Stimulated activated naive CD8-positive, alpha-beta T cell treated with anti-CD3 and anti-CD28 coated beads, Interleukin-15, amount 100 ng/mL, for 72 hours (primary cell): ENCODE measurements at regions not wholly inside any gene's neighbourhood (a gene's known extent, or its start where the extent isn't known, plus 50 kb on each side); places are given as distances from the start of the nearest gene placed in this dataset.
"Not testable (repeated sequence)": the region's sequence is repeated elsewhere in the genome, so short reads cannot be mapped to it uniquely, and the experiment has no call there.

Experiments
- ATAC-seq: fragments of 150-1000 bp; cut with Tn5 transposase; 2 replicates; pipeline ENCODE4 v1.10.0; 2021; ENCODE audit warnings: mild to moderate bottlenecking, moderate library complexity
- DNase-seq, 2 donors: peaks; one replicate each; pipeline ENCODE4 v3.0.0; 2021 to 2022
- H3K27ac Mint-ChIP-seq, 2 donors: one replicate each; pipeline ENCODE4 v1.8.0; 2022; ENCODE audit warnings: mild to moderate bottlenecking in 2 of 2, mixed read lengths in 2 of 2, moderate library complexity in 2 of 2
- H3K27me3 Mint-ChIP-seq: one replicate; pipeline ENCODE4 v1.8.0; 2022; ENCODE audit warnings: mixed read lengths
- H3K4me1 Mint-ChIP-seq: one replicate; pipeline ENCODE4 v1.8.0; 2022; ENCODE audit warnings: mild to moderate bottlenecking, mixed read lengths
- H3K4me3 Mint-ChIP-seq, 2 donors: one replicate each; pipeline ENCODE4 v1.8.0; 2022; ENCODE audit warnings: mild to moderate bottlenecking in 2 of 2, mixed read lengths in 2 of 2, moderate library complexity in 1 of 2
- H3K9me3 Mint-ChIP-seq, 2 donors: one replicate each; pipeline ENCODE4 v1.8.0; 2022; ENCODE audit warnings: mixed read lengths in 2 of 2

- no peaks in the 10 kb centered on the region for H3K4me1 Mint-ChIP-seq
- ATAC-seq: no peak
Measured at GRCh38 chr6:169365567-169366257, 112.1 kb upstream of the THBS2 start.

GRCh38 chr6:169363590-169363989 is 109.9 kb upstream of the THBS2 start:
- H3K27ac Mint-ChIP-seq: no peak overlapping the region
- DNase-seq: no peak
- no peak for ATAC-seq
- H3K27me3 Mint-ChIP-seq: peaks cover 9% of the 10 kb centered on the region
- no peak overlapping the region for H3K4me3 Mint-ChIP-seq
- H3K9me3 Mint-ChIP-seq: peaks cover 0 to 5% of the 10 kb centered on the region in 2 donors
- H3K4me1 Mint-ChIP-seq: no peaks in the 10 kb centered on the region

More at GRCh38 chr6:169365567-169366257, 112.1 kb upstream of the THBS2 start:
- no peak for DNase-seq
- Mint-ChIP-seq H3K9me3 (peaks cover 0 to 5% of the 10 kb centered on the region in 2 donors), H3K27ac (no peak overlapping the region), H3K27me3 (no peaks in the 10 kb centered on the region), H3K4me3 (no peak overlapping the region)

DNA sequence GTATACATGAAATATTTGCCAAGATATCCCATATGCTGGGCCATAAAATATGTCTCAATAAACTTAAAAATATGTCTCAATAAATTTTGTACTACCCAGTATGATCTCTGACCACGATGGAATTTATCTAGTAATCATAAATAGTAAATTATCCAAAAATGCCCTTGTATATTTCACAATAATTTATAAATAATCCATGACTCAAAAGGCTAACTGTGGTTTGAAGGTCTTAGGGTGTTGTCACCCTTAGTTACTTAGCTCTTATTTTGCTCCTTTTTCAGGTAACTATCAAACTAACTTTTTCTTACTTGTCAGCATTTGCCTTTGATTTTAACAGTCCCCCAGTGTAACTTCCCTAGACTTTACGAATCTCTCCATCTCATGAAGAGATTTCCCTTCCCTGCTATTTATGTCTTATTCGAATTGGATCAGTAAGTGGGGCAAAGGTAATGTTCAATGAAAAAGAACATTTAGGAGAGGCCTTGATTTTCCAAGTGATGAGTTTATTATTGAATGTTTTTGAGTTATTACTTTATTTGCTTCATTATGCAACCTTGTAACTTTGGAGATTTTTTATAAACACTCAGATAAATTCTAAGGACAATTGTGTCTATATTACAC is 109.0 kb upstream of the THBS2 start:
- Mint-ChIP-seq H3K27ac (no peak overlapping the region), H3K4me1 (no peaks in the 10 kb centered on the region), H3K27me3 (peaks cover 13% of the 10 kb centered on the region), H3K4me3 (no peak overlapping the region), H3K9me3 (peaks cover 0 to 5% of the 10 kb centered on the region in 2 donors)
- DNase-seq (no peak), ATAC-seq (no peak)

GRCh38 chr6:169355001-169355400 is 101.4 kb upstream of the THBS2 start:
- Mint-ChIP-seq H3K27me3 (peaks cover 50% of the 10 kb centered on the region), H3K9me3 (peaks cover 15 to 19% of the 10 kb centered on the region in 2 donors)
- not testable (repeated sequence) for DNase-seq, H3K4me3 Mint-ChIP-seq, H3K27ac Mint-ChIP-seq, H3K4me1 Mint-ChIP-seq, ATAC-seq

GRCh38 chr6:169345146-169345545 is 91.5 kb upstream of the THBS2 start:
- ATAC-seq: no peak
- Mint-ChIP-seq H3K4me1 (no peaks in the 10 kb centered on the region), H3K27ac (no peak overlapping the region), H3K9me3 (peaks cover 0 to 9% of the 10 kb centered on the region in 2 donors), H3K4me3 (no peak overlapping the region), H3K27me3 (peaks cover 33% of the 10 kb centered on the region)
- no peak for DNase-seq

GRCh38 chr6:169344750-169345065 is 91.1 kb upstream of the THBS2 start:
- Mint-ChIP-seq H3K9me3 (peaks cover 0 to 7% of the 10 kb centered on the region in 2 donors), H3K27me3 (peaks cover 29% of the 10 kb centered on the region), H3K4me1 (no peaks in the 10 kb centered on the region), H3K4me3 (no peak overlapping the region), H3K27ac (no peak overlapping the region)
- ATAC-seq: no peak
- DNase-seq: no peak

DNA sequence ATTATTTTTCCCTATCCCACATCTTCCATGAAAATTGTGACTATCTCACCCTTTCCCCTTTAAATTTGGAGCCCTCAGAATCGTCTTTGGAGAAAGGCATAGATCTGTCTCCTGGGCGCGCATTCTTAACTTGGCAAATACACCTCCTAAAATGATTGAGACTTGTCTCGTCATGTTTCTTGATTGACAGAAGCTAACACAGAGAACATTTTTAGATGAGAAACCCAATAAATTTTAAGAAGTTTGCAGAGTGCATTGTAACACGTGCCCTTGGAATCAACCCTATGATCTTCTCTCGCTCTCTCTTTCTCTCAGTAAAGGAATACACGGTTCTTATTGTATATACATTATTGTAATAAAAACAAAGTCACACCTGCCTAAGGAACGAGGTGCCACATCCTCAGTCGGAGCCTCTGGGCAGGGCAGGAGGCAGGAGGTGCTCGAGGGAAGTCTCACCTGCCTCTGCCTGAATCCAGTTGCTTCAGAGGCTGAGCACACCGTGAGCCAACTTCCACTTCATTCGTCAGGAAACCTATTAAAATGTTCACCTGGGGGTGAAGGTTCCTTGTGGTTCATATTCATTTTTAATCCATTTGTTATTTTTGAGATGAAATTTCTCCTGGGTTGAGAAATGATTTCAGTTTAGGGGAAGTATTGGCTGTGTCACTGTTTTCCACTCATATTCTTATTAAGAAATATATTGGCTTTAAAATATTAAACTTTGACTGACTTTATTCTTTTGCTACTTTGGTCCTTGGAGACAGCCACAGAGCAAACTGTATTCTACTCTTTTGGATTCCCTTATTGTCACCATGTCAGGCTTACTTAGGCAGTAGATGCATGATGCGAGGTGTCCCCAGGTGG is 90.5 kb upstream of the THBS2 start:
- Mint-ChIP-seq H3K4me3 (no peak overlapping the region), H3K27me3 (peaks cover 24% of the 10 kb centered on the region), H3K4me1 (no peaks in the 10 kb centered on the region), H3K9me3 (peaks cover 0 to under 1% of the 10 kb centered on the region in 2 donors), H3K27ac (no peak overlapping the region)
- no peak for DNase-seq
- no peak for ATAC-seq

GRCh38 chr6:169342710-169343109 is 89.1 kb upstream of the THBS2 start:
- no peak overlapping the region for H3K4me3 Mint-ChIP-seq
- DNase-seq: no peak
- H3K27ac Mint-ChIP-seq: no peak overlapping the region
- peaks cover 21% of the 10 kb centered on the region for H3K27me3 Mint-ChIP-seq
- H3K9me3 Mint-ChIP-seq: no peaks in the 10 kb centered on the region
- no peaks in the 10 kb centered on the region for H3K4me1 Mint-ChIP-seq
- ATAC-seq: no peak

GRCh38 chr6:169341706-169342105 is 88.1 kb upstream of the THBS2 start:
- Mint-ChIP-seq H3K27ac (no peak overlapping the region), H3K4me3 (no peak overlapping the region), H3K4me1 (no peaks in the 10 kb centered on the region), H3K9me3 (no peaks in the 10 kb centered on the region), H3K27me3 (peaks cover 21% of the 10 kb centered on the region)
- no peak for ATAC-seq
- DNase-seq: no peak

- H3K4me3 Mint-ChIP-seq: no peak overlapping the region
Measured at GRCh38 chr6:169341065-169341464, 87.4 kb upstream of the THBS2 start.

DNA sequence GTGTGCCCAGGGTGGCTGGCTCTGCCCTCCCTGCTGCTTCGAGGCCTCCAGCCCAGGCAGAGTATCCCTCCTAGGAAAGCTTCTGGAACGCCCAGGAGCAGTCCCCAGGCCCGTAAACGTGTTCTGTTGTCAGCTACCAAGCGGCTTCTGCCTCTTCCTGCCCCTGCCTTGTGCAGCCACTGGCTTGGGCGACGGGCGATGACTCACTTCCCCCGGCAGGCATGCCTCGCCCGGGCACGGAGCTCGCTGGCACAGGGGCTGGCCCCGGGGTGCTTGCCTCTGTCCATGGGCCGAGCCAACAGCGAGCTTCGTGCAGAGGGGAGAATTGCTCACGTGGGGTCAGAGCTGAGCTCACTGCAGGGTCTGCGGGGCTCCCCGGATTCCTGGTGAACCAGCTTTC is 86.7 kb upstream of the THBS2 start:
- Mint-ChIP-seq H3K4me1 (no peaks in the 10 kb centered on the region), H3K9me3 (no peaks in the 10 kb centered on the region), H3K4me3 (no peak overlapping the region), H3K27me3 (peaks cover 21% of the 10 kb centered on the region), H3K27ac (no peak overlapping the region)
- no peak for ATAC-seq
- no peak for DNase-seq

More at GRCh38 chr6:169341065-169341464, 87.4 kb upstream of the THBS2 start:
- peaks cover 21% of the 10 kb centered on the region for H3K27me3 Mint-ChIP-seq
- no peak overlapping the region for H3K27ac Mint-ChIP-seq
- no peaks in the 10 kb centered on the region for H3K9me3 Mint-ChIP-seq
- ATAC-seq (no peak), DNase-seq (no peak)
- no peaks in the 10 kb centered on the region for H3K4me1 Mint-ChIP-seq

- Mint-ChIP-seq H3K4me1 (no peaks in the 10 kb centered on the region), H3K4me3 (no peak overlapping the region), H3K27ac (no peak overlapping the region), H3K27me3 (peaks cover 21% of the 10 kb centered on the region), H3K9me3 (no peaks in the 10 kb centered on the region)
- no peak for ATAC-seq
- DNase-seq: no peak
Measured at GRCh38 chr6:169339731-169340309, 86.2 kb upstream of the THBS2 start.

DNA sequence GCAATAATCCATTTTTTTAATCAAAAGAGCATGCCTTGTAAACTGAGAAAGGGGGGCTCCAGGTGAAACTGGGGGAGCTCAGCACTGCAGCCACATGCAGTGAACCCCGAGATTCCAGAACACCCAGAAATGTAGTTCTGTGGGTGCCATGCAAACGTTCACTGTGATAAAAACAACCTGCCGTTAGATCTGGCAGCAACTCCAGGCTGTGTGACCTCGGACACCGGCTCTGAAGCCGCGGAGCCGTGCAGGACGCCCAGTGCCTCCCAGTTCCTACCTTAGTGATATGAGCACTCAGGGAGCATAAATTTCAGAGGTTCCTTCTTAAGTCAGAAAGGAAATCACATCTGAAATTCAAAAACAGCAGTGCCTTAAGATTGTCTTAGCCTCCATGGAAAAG is 85.4 kb upstream of the THBS2 start:
- no peaks in the 10 kb centered on the region for H3K4me1 Mint-ChIP-seq
- no peak overlapping the region for H3K4me3 Mint-ChIP-seq
- ATAC-seq (no peak), DNase-seq (no peak)
- no peaks in the 10 kb centered on the region for H3K9me3 Mint-ChIP-seq
- H3K27ac Mint-ChIP-seq: no peak overlapping the region
- H3K27me3 Mint-ChIP-seq: peaks cover 19% of the 10 kb centered on the region

- DNase-seq (no peak), ATAC-seq (no peak)
- no peaks in the 10 kb centered on the region for H3K9me3 Mint-ChIP-seq
- no peak overlapping the region for H3K4me3 Mint-ChIP-seq
- peaks cover 11% of the 10 kb centered on the region for H3K27me3 Mint-ChIP-seq
- H3K27ac Mint-ChIP-seq: no peak overlapping the region
- H3K4me1 Mint-ChIP-seq: no peaks in the 10 kb centered on the region
Measured at GRCh38 chr6:169337886-169338445, 84.3 kb upstream of the THBS2 start.

DNA sequence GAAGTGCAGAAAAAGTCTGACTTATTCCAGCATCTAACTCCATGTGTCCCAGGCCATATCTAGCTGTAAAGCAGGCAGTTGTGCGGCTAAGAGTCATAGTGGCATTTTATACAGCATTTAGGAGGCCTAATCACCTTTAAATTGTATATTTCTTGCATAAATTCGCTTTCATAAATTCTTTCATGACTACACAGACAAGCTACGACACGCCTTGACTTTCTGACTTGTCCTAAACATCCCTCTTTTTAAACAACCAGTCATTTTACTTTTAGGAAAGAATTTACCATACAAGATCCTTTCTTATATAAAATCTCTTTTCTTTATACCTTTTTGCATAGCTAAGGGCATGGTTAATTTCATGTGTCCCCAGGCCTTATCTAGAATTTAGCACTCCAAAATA is 81.7 kb upstream of the THBS2 start:
- ATAC-seq (no peak), DNase-seq (no peak)
- Mint-ChIP-seq H3K9me3 (no peaks in the 10 kb centered on the region), H3K27ac (no peak overlapping the region), H3K4me1 (no peaks in the 10 kb centered on the region), H3K4me3 (no peak overlapping the region), H3K27me3 (peaks cover 20% of the 10 kb centered on the region)
